ENCODE measurements at regions not wholly inside any gene's neighbourhood (a gene's known extent, or its start where the extent isn't known, plus 50 kb on each side); places are given as distances from the start of the nearest gene placed in this dataset.
A peak's percentile ranks its signal among the peaks of the same experiment; 100 is the strongest.
"Not testable (repeated sequence)": the region's sequence is repeated elsewhere in the genome, so short reads cannot be mapped to it uniquely, and the experiment has no call there.

- TF ChIP-seq ELF1 (IDR thresholded peaks at IDR 0.05); GABPA (IDR thresholded peaks at IDR 0.05; ENCODE audit: low read depth); IRF3 (IDR thresholded peaks at IDR 0.05; ENCODE audit: low read depth, low read length): not testable (repeated sequence)
- peak; percentile 39; the same call in 1 of the 2 replicates for TF ChIP-seq CTCF (IDR thresholded peaks at IDR 0.05)
Observed at GRCh38 chr19:27379306-27379705, 1833.6 kb downstream of the UQCRFS1 start.
